SK-N-SH treated with all-trans-retinoic acid at 6 μM for 48 hours (cell line): ENCODE measurements at regions not wholly inside any gene's neighbourhood (a gene's known extent, or its start where the extent isn't known, plus 50 kb on each side); places are given as distances from the start of the nearest gene placed in this dataset.

Experiments
- PPARA ChIP-seq: fragments of 250-450 bp; sonication (Bioruptor Pico); IDR thresholded peaks from 2 replicates; pipeline ENCODE4 v1.5.0; 2020; ENCODE audit warnings: mild to moderate bottlenecking, borderline replicate concordance
- ZNF8 ChIP-seq: fragments of 450-650 bp; formaldehyde crosslinking; IDR thresholded peaks from 2 replicates; pipeline ENCODE4 v1.5.0; 2020; ENCODE audit warnings: mild to moderate bottlenecking, moderate library complexity

GRCh38 chr1:100810360-100810759 lies 84.3 kb downstream of the EXTL2 start:
- TF ChIP-seq PPARA (CRISPR knock-in tag) (no peak), ZNF8 (CRISPR knock-in tag) (no peak)
